ENCODE measurements at regions not wholly inside any gene's neighbourhood (a gene's known extent, or its start where the extent isn't known, plus 50 kb on each side); places are given as distances from the start of the nearest gene placed in this dataset.

DNA sequence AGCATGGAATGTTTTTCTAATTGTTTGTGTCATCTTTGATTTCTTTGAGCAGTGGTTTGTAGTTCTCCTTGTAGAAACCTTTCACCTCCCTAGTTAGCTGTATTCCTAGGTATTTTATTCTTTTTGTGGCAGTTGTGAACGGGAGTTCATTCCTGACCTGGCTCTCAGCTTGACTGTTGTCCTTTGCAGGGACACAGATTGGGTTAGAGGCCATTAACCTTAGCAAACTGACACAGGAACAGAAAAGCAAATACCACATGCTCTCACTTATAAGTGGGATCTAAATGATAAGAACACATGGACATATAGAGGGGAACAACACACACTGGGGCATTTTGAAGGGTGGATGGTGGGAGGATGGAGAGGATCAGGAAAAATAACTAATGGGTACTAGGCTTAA lies 52.2 kb upstream of the RORA start:
- TF ChIP-seq, protein P1, sequence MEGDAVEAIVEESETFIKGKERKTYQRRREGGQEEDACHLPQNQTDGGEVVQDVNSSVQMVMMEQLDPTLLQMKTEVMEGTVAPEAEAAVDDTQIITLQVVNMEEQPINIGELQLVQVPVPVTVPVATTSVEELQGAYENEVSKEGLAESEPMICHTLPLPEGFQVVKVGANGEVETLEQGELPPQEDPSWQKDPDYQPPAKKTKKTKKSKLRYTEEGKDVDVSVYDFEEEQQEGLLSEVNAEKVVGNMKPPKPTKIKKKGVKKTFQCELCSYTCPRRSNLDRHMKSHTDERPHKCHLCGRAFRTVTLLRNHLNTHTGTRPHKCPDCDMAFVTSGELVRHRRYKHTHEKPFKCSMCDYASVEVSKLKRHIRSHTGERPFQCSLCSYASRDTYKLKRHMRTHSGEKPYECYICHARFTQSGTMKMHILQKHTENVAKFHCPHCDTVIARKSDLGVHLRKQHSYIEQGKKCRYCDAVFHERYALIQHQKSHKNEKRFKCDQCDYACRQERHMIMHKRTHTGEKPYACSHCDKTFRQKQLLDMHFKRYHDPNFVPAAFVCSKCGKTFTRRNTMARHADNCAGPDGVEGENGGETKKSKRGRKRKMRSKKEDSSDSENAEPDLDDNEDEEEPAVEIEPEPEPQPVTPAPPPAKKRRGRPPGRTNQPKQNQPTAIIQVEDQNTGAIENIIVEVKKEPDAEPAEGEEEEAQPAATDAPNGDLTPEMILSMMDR (IDR thresholded peaks at IDR 0.05) = no peak
- intact Hi-C loops (cut with DNase I) = no loop called here
- Histone ChIP-seq H3K27ac (no peak overlapping the region), H3K36me3 (no peaks in the 10 kb centered on the region), H3K9ac (ENCODE audit: low read depth in 2 of 2, low read length in 2 of 2) (no peak overlapping the region), H3K9me3 (no peaks in the 10 kb centered on the region), H3K4me3 (no peak overlapping the region), H3K4me1 (no peaks in the 10 kb centered on the region), H3K27me3 (no peaks in the 10 kb centered on the region)
- DNase-seq = no peak
